ENCODE measurements at regions not wholly inside any gene's neighbourhood (a gene's known extent, or its start where the extent isn't known, plus 50 kb on each side); places are given as distances from the start of the nearest gene placed in this dataset.

DNA sequence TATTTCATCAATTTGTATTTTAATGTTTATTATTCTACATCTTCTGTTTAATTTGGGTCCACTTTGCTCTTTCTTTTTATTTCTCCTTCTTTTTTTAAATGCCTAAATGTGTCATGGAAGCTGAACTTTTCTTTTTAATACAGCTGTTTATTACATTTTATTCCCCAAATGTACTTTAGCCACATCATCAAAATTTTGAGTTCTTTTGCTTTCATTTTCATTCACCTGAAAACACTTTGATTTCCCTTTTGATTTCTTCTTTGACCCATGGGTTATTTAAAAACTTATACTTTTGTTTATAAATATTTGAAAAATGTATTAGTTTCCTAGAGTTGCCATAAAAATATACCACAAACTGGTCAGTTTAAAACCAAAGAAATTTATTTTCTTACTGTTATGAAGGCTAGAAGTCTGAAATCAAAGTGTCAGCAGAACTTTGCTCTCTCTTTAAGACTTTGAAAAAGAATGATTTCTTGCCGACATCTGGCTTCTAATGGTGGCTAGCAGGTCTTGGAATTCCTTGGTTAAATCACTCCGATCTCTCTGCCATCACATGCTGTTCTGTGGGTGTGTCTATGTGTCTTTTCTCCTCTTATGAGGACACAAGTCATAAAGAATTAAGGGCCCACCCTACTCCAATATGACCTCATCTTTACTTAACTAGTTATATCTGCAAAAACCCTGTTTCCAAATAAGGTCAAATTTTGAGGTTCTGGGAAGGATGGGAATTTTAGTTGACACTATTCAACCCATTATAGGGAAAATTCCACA is 225.5 kb downstream of the ANKRD7 start:
- no peaks in the 10 kb centered on the region for H3K9me3 ChIP-seq
- ATAC-seq, result no peak
- in situ Hi-C loops (cut with MboI; ENCODE audit: low sequenced_read_pairs in 4 of 4), result no loop called here

GRCh38 chr7:118452128-118452527 is 227.6 kb downstream of the ANKRD7 start:
- Histone ChIP-seq H3K4me3 (no peak overlapping the region), H3K4me1 (no peaks in the 10 kb centered on the region), H3K27me3 (no peaks in the 10 kb centered on the region), H3K9me3 (no peaks in the 10 kb centered on the region), H3K36me3 (no peaks in the 10 kb centered on the region), H3K27ac (no peak overlapping the region)
- DNase-seq (no peak), ATAC-seq (no peak)
- intact Hi-C loops (cut with DNase I; ENCODE audit: low total_unique reads), result no loop called here
- TF ChIP-seq, protein P1, sequence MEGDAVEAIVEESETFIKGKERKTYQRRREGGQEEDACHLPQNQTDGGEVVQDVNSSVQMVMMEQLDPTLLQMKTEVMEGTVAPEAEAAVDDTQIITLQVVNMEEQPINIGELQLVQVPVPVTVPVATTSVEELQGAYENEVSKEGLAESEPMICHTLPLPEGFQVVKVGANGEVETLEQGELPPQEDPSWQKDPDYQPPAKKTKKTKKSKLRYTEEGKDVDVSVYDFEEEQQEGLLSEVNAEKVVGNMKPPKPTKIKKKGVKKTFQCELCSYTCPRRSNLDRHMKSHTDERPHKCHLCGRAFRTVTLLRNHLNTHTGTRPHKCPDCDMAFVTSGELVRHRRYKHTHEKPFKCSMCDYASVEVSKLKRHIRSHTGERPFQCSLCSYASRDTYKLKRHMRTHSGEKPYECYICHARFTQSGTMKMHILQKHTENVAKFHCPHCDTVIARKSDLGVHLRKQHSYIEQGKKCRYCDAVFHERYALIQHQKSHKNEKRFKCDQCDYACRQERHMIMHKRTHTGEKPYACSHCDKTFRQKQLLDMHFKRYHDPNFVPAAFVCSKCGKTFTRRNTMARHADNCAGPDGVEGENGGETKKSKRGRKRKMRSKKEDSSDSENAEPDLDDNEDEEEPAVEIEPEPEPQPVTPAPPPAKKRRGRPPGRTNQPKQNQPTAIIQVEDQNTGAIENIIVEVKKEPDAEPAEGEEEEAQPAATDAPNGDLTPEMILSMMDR (IDR thresholded peaks at IDR 0.05 in 4 of 5, conservative IDR thresholded peaks at IDR 0.05 in 1 of 5), result no peak
- no peak for TF ChIP-seq POLR2A (IDR thresholded peaks at IDR 0.05)
- in situ Hi-C loops (cut with MboI; ENCODE audit: low sequenced_read_pairs in 4 of 4), result no loop called here

More for the DNA sequence above, 225.5 kb downstream of the ANKRD7 start:
- Histone ChIP-seq H3K27me3 (no peaks in the 10 kb centered on the region), H3K4me1 (no peaks in the 10 kb centered on the region), H3K4me3 (no peak overlapping the region), H3K27ac (no peak overlapping the region), H3K36me3 (no peaks in the 10 kb centered on the region)
- intact Hi-C loops (cut with DNase I; ENCODE audit: low total_unique reads), result no loop called here
- TF ChIP-seq, protein P1 (IDR thresholded peaks at IDR 0.05 in 4 of 5, conservative IDR thresholded peaks at IDR 0.05 in 1 of 5), result no peak
- no peak for TF ChIP-seq POLR2A (IDR thresholded peaks at IDR 0.05)
- DNase-seq, result no peak

DNA sequence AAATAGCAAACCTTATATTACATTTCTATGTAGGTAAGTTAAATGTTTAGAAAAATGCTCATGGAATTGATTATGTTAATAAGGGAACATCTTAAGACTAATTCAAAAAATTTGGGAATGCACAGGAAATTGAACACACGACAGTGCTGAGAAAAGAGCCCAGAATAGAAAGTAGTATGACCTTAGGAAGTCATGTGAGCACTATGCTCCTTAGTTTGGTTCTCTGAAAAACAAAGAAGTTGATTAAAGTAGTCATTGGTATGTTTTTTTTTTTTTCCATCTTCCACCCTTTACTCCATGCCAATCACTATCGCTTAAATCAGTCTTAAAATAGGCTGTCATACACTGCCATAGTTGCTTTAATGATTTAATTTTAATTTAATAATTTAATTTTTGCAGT is 242.9 kb downstream of the ANKRD7 start:
- in situ Hi-C loops (cut with MboI; ENCODE audit: low sequenced_read_pairs in 4 of 4), result no loop called here
- TF ChIP-seq, protein P1 (IDR thresholded peaks at IDR 0.05 in 4 of 5, conservative IDR thresholded peaks at IDR 0.05 in 1 of 5), result no peak
- TF ChIP-seq POLR2A (IDR thresholded peaks at IDR 0.05), result no peak
- Histone ChIP-seq H3K4me1 (no peaks in the 10 kb centered on the region), H3K27me3 (no peaks in the 10 kb centered on the region), H3K27ac (no peak overlapping the region), H3K4me3 (no peak overlapping the region), H3K36me3 (no peaks in the 10 kb centered on the region), H3K9me3 (no peaks in the 10 kb centered on the region)
- no peak for DNase-seq
- no peak for ATAC-seq
- intact Hi-C loops (cut with DNase I; ENCODE audit: low total_unique reads), result no loop called here

GRCh38 chr7:118472581-118472980 is 248.1 kb downstream of the ANKRD7 start:
- intact Hi-C loops (cut with DNase I; ENCODE audit: low total_unique reads) (no loop called here), in situ Hi-C loops (cut with MboI; ENCODE audit: low sequenced_read_pairs in 4 of 4) (no loop called here)
- DNase-seq (no peak), ATAC-seq (no peak)
- TF ChIP-seq, protein P1 (IDR thresholded peaks at IDR 0.05 in 4 of 5, conservative IDR thresholded peaks at IDR 0.05 in 1 of 5), result no peak
- TF ChIP-seq POLR2A (IDR thresholded peaks at IDR 0.05), result no peak
- Histone ChIP-seq H3K4me1 (no peaks in the 10 kb centered on the region), H3K9me3 (no peaks in the 10 kb centered on the region), H3K27ac (no peak overlapping the region), H3K27me3 (no peaks in the 10 kb centered on the region), H3K4me3 (no peak overlapping the region), H3K36me3 (no peaks in the 10 kb centered on the region)

DNA sequence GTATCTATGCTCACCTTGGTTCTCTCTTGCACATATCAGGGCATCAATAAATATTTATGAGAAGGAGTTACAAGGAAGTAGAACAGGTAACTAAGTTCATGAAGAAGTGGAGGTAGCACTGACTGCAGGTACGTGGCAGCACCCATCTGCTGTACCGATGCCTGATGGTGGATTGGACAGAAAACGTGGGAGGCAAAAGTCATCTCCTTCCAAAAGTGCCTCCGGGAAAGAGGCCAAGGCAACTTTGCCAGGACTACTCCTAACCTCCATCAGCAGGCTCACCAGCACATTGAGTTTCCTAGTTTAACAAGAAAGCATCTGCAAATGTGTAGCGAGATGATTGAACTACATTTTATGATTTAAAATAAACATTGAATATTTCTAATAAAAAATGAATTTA is 248.8 kb downstream of the ANKRD7 start:
- DNase-seq (no peak), ATAC-seq (no peak)
- H3K9me3 ChIP-seq, result no peaks in the 10 kb centered on the region
- no peaks in the 10 kb centered on the region for H3K4me1 ChIP-seq
- TF ChIP-seq, protein P1 (IDR thresholded peaks at IDR 0.05 in 4 of 5, conservative IDR thresholded peaks at IDR 0.05 in 1 of 5), result no peak
- TF ChIP-seq POLR2A (IDR thresholded peaks at IDR 0.05), result no peak
- H3K27me3 ChIP-seq, result no peaks in the 10 kb centered on the region
- H3K4me3 ChIP-seq, result no peak overlapping the region
- intact Hi-C loops (cut with DNase I; ENCODE audit: low total_unique reads) (no loop called here), in situ Hi-C loops (cut with MboI; ENCODE audit: low sequenced_read_pairs in 4 of 4) (no loop called here)
- no peak overlapping the region for H3K27ac ChIP-seq
- no peaks in the 10 kb centered on the region for H3K36me3 ChIP-seq

Measured in gastrocnemius medialis (tissue), 4 donors.